IPS DF 4.7 (cell line): ENCODE measurements at regions not wholly inside any gene's neighbourhood (a gene's known extent, or its start where the extent isn't known, plus 50 kb on each side); places are given as distances from the start of the nearest gene placed in this dataset.

ENCODE experiments used
- DNase-seq: peaks from one replicate; pipeline ENCODE4 v3.0.0-alpha.2; 2013; ENCODE audit warnings: low spot score; ENCODE audit errors: extremely low read depth

DNA sequence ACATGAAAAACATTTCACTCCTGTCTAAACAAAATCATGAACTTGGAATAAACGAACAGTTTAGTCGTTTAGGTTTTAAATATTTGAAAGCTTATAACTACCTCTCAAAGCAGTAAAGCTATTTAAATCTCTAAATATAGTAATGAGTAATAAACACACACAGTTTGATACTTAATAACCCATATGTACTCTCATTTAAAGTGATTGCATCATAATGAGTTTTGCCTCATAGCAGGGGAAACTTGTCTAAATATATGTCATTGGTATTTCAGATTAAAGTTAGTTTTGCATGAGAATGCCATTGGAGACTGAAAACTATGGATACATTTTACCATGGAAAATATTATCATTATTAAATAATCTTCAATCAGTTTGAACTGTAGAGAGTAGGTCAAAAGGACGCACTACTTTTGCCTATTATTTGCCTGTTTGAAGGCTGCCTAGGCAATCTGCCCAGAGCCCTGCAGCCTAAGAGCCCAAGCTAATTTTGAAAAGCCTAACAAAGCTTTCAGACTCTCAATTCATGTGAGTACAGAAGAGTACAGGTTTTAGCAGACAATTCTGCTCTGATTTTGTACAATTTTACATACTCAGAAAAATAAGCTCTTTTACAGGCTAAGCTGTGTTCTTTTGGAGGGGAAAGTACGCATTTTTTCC lies 632.8 kb downstream of the HACE1 start:
- no peak for DNase-seq

DNA sequence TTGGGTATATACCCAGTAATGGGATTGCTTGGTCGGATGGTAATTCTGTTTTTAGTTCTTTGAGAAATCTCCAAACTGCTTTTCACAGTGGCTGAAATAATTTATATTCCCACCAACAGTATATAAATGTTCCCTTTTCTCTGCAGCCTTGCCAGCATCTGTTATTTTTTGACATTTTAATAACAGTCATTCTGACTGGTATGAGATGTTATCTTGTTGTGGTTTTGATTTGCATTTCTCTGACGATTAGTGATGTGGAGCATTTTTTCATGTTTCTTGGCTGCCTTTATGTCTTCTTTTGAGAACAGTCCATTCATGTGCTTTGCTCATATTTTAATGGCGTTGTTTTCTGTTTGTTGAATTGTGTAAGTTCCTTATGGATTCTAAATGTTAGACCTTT lies 641.6 kb downstream of the HACE1 start:
- DNase-seq, result no peak

DNA sequence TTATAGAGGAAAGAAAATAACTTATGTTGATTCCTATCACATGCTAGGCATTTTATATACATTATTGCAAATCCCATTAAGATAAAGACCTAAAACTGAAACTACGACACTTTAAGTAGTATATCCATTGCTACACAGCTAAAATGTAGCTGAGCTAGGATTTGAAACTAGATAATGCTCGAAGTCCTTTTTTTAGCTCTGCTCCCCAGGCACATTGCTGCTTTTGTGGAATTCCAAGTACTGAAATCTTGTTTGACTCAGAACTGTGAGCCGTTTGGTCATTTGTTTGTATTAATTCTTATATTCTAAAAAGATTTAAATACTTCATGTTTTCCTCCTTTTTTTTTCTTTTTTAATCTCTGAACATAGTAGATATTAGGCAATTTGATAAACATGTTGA lies 644.8 kb downstream of the HACE1 start:
- DNase-seq, result no peak

DNA sequence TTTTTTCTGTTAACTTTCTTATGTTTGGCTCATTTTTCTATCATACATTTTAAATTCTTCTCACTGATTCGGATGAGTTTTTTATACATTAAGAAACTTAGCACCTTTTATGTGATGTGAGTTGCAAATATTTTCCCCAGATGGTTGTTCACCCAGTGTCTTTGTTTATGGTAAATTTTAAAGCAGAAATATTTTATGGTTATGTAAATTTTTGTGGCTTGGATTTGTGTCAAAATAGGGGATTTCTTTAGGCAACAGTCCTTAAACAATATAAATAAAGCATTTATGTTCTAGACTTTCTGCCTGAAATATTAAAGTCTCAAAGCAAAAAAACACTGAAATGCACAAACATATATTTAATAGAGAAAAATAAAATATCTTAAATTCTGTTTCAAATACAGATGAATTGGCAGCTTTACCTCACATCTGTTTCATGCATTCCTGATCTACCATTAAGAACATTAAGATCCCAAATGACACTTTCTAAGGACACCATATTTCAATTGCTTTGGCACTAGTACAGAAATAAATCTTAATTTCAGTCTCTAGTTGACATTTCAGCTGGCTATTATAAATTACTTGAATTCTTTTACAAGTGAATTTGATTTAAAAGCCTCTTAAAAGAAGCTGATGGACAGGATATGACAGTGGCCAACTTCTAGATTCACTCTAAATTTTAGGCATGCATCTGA lies 646.6 kb downstream of the HACE1 start:
- no peak for DNase-seq

DNA sequence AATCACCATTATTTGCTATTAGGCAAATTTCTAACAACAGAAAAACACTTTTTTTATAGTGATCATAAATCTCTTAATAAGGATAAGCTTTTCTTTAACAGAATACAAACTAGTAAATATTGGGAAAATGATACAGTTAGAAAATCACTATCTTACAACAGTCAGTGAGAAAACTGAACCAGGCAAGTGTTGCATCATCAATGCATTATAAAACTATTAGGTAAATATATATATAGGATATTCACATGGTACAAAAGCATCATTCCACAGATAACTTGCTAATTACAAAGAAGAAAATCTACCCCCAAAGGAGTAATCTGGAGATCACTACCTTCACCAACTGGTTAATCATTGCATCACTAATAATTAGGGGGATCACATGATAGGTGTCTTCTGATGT lies 652.1 kb downstream of the HACE1 start:
- no peak for DNase-seq

DNA sequence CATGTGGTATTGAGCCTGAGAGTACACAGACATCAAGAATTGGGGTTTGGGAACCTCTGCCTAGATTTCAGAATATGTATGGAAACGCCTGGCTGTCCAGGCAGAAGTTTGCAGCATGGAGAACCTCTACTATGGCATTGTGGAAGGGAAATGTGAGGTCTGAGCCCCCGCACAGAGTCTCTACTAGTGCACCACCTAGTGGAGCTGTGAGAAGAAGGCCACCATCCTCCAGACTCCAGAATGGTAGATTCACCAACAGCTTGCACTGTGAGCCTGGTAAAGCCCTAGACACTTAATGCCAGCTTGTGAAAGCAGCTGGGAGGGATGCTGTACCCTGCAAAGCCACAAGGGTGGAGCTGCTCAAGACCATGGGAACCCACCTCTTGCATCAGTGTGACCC lies 658.2 kb downstream of the HACE1 start:
- no peak for DNase-seq

DNA sequence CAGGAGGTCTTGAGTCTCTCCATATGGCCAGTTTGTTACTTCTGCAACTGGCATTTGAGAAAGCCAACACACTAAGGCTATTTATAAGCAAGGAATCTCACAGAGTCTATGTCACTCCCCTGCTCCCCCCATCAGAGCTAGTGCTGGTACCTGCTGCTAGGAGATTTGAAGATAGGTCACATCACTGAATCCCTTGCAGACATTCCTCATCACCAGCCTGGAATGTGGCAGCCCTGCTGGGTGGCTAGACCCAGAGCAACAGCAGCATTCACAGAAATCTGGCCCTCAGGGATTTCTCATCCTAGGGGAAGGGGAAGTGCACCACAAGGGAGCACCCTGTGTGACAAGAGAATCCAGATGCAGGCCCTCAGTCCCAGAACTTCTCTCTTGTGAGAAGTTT lies 672.1 kb downstream of the HACE1 start:
- no peak for DNase-seq

DNA sequence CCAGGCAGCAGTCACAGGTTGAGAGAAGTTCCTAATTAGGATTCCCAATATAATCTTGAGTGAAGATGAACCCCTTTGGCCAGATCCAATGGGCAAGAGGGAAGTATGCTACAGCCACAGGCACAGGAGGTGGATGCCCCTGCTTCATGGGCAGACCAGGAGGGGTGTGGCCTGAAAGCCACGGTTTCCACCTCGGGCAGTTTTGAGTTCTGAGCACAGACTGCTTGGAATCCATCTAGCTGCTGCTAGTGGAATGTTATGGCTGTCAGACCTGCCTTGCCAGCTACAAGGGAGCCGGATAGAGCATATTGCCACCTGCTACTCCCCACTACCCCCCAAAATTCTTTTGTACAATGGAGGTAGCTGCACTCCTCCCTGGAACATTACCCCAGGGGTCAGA lies 672.9 kb downstream of the HACE1 start:
- DNase-seq, result no peak

DNA sequence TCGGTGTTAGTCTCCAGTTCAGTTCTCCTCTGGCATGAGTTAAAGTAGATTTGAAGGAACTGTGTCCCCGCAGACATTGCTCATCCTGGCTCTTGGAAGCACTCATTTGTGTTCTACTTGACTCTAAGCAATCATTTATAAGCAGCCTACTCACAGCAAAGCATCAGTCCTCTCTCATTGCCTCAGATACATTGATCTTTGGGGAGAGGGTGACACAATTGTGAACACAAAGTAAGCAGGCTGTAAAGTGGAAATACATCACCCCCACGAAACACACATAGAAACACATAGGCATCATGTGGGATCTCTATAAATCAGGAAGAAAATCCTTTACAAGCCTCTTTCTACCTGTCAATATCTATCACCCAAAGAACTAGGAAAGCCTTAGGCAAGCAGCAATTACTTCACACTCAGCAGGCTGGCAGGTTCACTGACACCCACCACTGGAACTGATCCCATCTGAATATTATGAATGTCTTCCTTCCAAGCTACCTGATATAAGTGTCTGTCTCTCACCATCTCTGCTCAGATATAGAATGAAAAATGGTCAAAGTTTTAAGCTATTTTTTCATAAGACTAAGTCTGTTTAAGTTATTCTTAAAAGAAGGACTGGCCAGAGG lies 675.8 kb downstream of the HACE1 start:
- no peak for DNase-seq

DNA sequence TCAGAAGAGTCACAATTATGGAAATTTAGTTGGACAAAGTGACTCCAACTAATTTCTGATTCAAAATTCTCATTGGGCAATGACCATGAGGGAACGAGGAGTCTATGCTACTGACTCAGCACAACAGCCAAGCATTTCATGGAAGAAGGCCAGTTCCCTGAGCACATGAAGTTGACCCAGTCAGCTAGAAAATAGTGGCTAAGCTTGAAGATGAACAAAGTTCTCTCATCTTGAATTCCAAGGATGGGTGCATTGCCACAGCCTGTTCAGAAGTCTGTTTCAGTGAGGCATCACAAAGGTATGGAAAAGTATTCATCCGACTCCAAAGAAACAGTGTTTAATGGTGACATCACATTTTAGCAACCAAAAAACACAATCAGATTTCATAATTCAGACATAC lies 676.9 kb downstream of the HACE1 start:
- DNase-seq, result no peak

DNA sequence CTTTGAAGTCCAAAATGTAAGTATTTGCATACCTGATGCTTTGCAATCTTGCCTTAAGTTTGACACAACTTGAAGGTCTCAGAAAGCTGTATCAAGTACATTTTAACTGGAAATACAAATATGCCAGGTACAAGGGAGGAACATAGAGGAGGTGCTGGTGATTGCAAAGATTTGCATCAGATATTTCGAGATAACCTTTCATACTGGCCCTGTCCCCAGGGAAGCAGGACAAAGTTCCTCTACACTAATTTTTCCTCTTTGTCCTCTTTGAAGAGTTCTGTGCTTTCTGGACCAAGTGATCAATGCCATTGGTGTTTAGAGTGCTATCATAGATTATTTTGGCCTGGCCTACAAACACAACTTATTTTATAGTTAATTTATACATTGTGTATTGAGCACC lies 686.1 kb downstream of the HACE1 start:
- no peak for DNase-seq

DNA sequence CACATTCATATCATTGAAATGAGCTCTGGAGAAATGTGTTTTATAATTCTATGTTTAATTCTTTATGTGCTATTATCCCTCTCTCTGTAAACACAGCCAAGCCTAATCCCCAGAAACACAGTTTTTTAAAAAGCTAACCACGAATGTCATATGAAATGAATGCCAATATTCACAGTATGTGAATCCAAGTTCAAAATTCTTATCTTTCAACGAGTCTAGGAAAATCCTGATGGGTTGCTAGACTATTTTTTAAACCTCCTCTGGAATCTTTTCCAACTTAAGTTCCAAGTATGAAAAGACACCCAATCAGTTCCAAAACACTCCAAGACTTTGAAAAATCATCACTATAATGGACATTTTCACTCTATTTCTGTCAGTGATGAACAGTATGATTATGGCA lies 689.3 kb downstream of the HACE1 start:
- DNase-seq, result no peak

DNA sequence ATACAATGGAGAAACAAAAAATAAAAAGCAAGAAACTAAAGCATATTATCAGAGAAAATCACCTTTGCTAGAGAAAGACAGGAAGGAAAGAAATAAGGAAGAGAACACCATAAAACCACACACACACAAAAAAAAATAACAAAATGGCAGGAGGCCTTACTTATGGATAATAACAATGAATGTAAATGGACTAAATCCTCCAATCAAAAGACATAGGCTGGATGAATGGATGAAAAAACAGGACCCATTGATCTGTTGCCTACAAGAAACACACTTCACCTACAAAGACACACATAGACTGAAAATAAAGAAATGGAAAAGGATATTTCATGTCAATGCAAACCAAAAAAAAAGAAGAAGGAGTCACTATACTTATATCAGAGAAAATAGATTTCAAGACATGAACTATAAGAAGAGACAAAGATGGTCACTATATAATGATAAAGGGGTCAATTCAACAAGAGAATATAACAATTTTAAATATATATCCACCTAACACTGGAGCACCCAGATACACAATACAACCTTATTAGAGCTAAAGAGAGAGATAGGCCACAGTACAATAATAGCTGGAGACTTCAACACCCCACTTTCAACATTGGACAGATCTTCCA lies 693.6 kb downstream of the HACE1 start:
- DNase-seq, result no peak

DNA sequence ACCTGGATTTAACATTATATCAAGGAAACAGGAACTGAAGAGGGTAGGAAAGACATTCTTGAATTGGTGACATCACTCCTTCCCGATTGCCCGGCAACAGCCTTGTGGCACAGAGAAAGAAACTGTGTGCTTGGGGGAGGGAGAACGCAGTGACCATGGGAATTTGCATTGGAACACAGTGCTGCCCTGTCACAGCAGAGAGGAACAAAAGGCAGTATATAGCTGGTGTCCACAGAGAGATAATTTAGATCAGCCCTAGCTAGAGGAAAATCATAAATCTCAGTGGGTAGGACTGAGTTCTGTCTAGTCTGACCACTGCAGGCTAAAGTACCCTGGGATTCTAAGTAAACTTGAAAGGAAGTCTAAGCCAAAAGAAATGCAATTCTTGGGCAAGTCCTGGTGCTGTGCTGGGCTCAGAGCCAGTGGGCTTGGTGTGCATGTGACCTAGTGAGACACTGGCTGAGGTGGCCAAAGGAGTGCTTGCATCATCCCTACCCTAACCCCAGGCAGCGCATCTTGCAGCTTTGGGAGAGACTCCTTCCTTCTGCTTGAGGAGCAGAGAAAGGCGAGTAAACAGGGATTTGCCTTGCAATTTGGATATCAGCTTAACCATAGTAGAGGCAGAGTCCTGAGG lies 697.6 kb downstream of the HACE1 start:
- no peak for DNase-seq

DNA sequence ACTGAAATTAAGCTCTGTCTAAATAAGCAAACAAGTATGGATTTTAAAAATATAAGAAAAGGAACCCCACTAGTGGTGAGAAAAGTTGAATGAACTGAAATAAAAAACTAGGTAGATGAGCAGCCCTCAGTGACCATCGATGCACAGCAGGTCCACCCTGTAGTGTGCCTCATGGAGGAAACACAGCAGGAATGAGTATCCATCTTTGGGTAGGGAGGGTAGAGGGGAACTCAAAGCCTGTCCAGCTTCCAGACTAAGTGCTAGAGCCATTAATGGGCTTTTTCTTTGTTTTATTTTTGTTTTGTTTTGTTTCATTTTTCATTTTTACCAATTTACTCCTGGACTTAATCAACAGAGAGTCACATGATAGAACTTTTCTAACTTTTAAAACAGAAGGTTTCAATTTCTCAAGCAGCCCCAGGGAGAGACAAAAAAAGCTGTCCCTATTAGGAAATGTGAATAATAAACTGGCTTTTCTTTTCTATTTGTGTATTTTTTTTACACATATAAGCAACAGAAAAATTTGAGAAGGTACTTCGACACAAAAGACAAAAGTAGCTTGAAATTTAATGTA lies 700.6 kb downstream of the HACE1 start:
- no peak for DNase-seq

DNA sequence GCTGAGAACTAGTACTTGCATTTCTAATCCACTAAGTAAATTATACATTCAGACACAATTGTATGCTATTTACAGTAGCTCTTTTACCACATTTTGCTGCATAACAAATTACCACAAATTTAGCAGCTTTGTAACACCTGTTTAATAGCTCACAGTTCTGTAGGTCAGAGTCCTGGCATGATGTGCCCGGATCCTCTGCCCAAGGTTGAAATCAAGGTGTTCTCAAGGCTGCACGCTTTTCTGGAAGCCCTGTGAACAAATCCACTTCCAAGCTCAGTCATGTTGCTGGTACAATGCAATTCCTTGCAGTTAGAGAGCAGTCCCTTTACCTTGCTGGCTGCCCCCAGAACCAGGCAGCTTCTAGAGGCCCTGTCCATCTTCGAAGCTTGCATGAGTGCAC lies 716.0 kb downstream of the HACE1 start:
- DNase-seq, result no peak

DNA sequence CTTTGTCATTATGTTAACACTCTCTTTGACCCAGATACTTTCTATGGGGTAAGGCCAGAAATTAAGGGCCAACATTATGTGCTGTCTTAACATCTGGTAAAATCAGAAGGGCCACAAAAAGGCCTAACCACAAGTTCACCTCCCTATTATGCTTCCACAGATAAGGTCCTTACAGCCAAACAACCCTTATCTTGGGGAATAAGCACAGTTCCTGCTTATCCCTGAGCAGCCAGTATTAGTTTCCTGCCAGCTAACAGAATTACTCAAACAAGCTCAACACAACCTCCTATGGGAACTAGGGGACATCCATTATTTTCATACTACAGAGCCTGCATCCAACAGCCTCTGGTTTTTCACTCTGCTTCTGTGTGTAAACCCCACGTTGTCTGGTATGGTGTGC lies 724.8 kb downstream of the HACE1 start:
- DNase-seq, result no peak

DNA sequence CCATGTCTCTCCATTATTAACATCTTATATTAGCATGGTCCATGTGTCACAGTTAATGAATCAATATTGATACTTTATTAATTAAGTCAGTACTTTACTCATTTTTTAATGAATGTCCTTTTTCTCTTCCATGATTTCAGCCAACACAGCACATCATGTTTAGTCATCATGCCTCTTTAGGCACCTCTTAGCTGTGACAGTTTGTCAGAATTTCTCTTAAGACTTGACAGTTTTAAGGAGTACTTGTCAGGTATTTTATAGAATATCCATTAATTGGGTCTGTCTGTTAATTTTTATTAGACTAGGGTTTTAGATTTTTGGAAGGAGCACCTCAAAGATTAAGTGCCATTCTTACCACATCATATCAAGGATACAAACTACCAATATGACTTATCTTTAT lies 729.4 kb downstream of the HACE1 start:
- DNase-seq, result no peak

DNA sequence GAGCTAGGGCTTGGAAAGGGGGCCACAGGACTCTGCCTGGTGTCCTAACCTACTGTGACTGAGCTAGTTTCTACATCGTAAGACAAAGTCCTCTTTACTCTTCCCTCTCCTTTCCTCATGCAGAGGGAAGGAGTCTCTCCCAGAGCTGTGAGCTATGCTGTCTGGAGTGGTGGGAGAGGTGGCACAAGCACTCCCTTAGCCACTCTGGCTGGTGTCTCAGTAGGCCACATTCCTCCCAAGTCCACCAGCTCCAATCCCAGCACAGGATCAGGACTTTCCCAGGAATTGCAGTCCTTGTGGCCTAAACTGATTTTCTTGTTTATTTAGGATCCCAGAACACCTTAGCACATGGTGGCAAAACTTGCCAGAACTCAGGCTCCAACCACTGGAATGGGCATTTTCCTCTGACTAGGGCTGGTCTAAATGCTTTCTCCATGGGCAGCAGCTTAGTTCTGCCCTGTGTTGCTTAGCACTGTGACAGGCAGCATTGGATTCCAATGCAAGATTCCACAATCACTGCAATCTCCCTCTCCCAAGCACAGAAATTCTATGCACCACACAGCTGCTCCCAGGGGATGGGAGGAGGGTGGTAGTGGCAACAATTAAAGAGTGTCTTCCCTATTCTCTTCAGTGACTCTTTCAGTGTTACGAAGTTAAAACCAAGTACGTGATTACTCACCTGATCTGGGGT lies 733.3 kb downstream of the HACE1 start:
- DNase-seq, result no peak

DNA sequence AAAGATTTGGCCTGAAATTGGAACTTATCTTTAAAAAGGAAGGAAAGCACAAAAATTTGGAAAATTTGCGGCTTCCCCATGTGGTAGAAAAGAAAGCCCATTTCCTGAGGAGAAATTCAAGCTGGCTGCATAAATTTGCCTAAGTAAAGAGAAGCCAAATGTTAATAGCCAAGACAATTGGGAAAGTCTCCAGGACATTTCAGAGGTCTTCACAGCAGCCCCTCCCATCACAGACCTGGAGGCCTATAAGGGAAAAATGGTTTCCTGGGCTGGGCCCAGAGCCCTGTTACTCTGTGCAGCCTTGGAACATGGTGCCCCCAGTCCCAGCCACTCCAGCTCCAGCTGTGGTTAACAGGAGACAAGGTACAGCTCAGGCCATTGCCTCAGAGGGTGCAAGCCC lies 736.5 kb downstream of the HACE1 start:
- peak; percentile 28 for DNase-seq

DNA sequence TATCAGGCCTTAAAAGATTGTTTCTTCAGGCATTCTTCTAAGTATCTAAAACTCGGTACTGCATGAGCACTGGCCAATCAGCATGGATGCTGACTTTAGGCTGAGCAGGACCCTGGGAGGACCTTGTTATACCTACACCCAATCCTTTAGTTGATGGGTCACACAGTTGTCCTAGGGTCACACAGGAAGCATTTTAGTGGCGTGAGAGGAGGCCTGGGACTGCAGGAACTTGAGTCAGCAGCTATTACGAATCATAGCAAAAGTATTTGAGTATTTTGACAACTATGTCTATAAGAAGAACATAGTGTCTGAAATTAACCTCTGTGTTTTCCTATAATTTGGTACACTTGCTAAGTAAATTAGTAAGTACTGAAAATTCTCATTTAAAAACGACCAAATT lies 741.4 kb downstream of the HACE1 start:
- DNase-seq, result no peak
